ENCODE measurements at regions not wholly inside any gene's neighbourhood (a gene's known extent, or its start where the extent isn't known, plus 50 kb on each side); places are given as distances from the start of the nearest gene placed in this dataset.
"Not testable (repeated sequence)": the region's sequence is repeated elsewhere in the genome, so short reads cannot be mapped to it uniquely, and the experiment has no call there.

DNA sequence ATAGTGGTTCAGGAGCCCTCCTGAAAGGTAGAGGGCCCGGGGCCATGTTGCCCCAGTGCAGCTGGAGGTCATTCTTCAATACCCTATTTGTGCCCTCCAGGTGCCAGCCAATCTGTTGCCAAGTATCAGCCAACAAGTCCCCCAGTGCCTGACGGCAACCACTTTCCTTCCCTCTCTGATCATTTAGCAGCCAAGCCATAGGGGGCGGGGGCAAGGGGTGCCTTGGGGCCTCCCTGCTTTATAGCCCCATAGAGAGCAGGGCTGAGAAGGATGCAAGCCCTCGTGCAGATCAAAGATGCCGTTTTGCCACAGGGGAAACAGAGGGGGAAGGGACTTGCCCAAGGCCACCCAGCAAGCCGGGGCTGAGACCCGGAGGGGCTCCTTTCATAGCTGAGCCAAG lies 149.0 kb upstream of the CHST15 start:
- no peak overlapping the region for H3K9ac ChIP-seq (ENCODE audit: low read length in 3 of 3)
- H3K9me3 ChIP-seq (ENCODE audit: control insufficient read depth in 2 of 3, insufficient read depth in 1 of 3, low read length in 3 of 3) = no peaks in the 10 kb centered on the region
- no peak for FAIRE-seq
- H3K36me3 ChIP-seq (ENCODE audit: control insufficient read depth in 2 of 3, insufficient read depth in 3 of 3, low read length in 3 of 3) = no peaks in the 10 kb centered on the region
- no peak overlapping the region for H3K4me3 ChIP-seq (ENCODE audit: low read length in 3 of 3)
- no peaks in the 10 kb centered on the region for H3K4me1 ChIP-seq (ENCODE audit: control insufficient read depth in 2 of 3, insufficient read depth in 2 of 3, low read depth in 1 of 3, low read length in 3 of 3)
- no peak overlapping the region for H3K27ac ChIP-seq (ENCODE audit: low read depth in 2 of 2, low read length in 2 of 2)
- no peaks in the 10 kb centered on the region for H3K27me3 ChIP-seq (ENCODE audit: control insufficient read depth, insufficient read depth, low read length)
- DNase-seq = no peak
- TF ChIP-seq, protein P1, sequence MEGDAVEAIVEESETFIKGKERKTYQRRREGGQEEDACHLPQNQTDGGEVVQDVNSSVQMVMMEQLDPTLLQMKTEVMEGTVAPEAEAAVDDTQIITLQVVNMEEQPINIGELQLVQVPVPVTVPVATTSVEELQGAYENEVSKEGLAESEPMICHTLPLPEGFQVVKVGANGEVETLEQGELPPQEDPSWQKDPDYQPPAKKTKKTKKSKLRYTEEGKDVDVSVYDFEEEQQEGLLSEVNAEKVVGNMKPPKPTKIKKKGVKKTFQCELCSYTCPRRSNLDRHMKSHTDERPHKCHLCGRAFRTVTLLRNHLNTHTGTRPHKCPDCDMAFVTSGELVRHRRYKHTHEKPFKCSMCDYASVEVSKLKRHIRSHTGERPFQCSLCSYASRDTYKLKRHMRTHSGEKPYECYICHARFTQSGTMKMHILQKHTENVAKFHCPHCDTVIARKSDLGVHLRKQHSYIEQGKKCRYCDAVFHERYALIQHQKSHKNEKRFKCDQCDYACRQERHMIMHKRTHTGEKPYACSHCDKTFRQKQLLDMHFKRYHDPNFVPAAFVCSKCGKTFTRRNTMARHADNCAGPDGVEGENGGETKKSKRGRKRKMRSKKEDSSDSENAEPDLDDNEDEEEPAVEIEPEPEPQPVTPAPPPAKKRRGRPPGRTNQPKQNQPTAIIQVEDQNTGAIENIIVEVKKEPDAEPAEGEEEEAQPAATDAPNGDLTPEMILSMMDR (IDR thresholded peaks at IDR 0.05; ENCODE audit: borderline replicate concordance, extremely low read depth, insufficient read depth) = no peak
- intact Hi-C loops (cut with DNase I) = no loop called here

DNA sequence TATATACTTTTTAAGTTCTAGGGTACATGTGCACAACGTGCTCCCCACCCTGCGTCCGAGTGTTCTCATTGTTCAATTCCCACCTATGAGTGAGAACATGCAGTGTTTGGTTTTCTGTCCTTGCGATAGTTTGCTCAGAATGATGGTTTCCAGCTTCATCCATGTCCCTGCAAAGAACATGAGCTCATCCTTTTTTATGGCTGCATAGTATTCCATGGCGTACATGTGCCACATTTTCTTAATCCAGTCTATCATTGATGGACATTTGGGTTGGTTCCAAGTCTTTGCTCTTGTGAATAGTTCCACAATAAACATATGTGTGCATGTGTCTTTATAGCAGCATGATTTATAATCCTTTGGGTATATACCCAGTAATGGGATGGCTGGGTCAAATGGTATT lies 148.1 kb upstream of the CHST15 start:
- FAIRE-seq; intact Hi-C loops (cut with DNase I); H3K36me3 ChIP-seq (ENCODE audit: control insufficient read depth in 2 of 3, insufficient read depth in 3 of 3, low read length in 3 of 3); H3K27me3 ChIP-seq (ENCODE audit: control insufficient read depth, insufficient read depth, low read length); H3K9ac ChIP-seq (ENCODE audit: low read length in 3 of 3); H3K4me1 ChIP-seq (ENCODE audit: control insufficient read depth in 2 of 3, insufficient read depth in 2 of 3, low read depth in 1 of 3, low read length in 3 of 3); H3K4me3 ChIP-seq (ENCODE audit: low read length in 3 of 3); DNase-seq; H3K9me3 ChIP-seq (ENCODE audit: control insufficient read depth in 2 of 3, insufficient read depth in 1 of 3, low read length in 3 of 3); H3K27ac ChIP-seq (ENCODE audit: low read depth in 2 of 2, low read length in 2 of 2): not testable (repeated sequence)

DNA sequence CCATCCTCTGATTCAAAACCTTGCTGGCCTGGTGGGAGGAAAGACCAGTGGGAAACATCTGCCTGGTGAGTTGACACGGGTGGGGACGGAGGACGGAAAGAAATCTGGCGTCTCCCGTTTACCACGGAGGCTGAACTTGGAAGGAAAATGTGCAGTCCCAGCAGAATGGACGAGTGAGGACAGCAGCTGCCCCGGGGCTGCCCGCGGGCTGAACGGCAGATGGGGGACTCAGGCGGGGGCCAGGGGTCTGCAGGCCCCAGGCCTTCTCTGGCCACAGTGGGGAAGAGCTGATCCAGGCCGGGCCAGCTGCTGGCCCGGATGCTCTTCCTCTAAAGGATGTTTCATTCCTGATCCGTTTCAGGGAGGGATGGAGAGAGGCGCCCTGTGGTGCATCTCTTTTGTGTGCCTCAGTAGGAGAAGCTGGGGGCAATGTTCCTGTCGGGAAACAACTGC lies 147.5 kb upstream of the CHST15 start:
- no peaks in the 10 kb centered on the region for H3K27me3 ChIP-seq (ENCODE audit: control insufficient read depth, insufficient read depth, low read length)
- FAIRE-seq = no peak
- intact Hi-C loops (cut with DNase I) = no loop called here

DNA sequence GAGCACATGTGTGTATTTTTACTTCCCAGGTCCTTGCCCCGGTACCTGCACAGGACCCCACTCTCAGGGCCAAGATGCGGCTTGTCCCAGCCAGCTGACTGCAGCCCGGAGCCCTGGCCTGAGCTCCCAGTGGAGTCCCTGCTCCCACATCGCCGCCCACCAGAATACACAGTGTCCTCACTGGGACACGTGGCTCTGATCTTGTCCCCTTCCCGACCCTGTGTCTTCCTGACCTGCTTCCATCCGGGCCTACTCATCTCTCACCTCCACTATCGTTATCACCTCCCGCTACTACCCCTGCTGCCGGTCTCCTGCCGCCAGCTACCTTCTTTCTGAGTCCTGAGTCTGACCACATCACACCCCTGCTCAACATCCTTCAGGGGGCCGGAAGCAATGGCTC lies 146.3 kb upstream of the CHST15 start:
- Histone ChIP-seq H3K27ac (ENCODE audit: low read depth in 2 of 2, low read length in 2 of 2) (no peak overlapping the region), H3K4me1 (ENCODE audit: control insufficient read depth in 2 of 3, insufficient read depth in 2 of 3, low read depth in 1 of 3, low read length in 3 of 3) (no peaks in the 10 kb centered on the region), H3K36me3 (ENCODE audit: control insufficient read depth in 2 of 3, insufficient read depth in 3 of 3, low read length in 3 of 3) (no peaks in the 10 kb centered on the region), H3K9ac (ENCODE audit: low read length in 3 of 3) (no peak overlapping the region), H3K27me3 (ENCODE audit: control insufficient read depth, insufficient read depth, low read length) (no peaks in the 10 kb centered on the region), H3K4me3 (ENCODE audit: low read length in 3 of 3) (no peak overlapping the region), H3K9me3 (ENCODE audit: control insufficient read depth in 2 of 3, insufficient read depth in 1 of 3, low read length in 3 of 3) (no peaks in the 10 kb centered on the region)
- intact Hi-C loops (cut with DNase I) = no loop called here
- TF ChIP-seq, protein P1 (IDR thresholded peaks at IDR 0.05; ENCODE audit: borderline replicate concordance, extremely low read depth, insufficient read depth) = no peak
- no peak for FAIRE-seq
- peak in 1 of 5 donors; percentile 59 for DNase-seq

More for the DNA sequence above, 147.5 kb upstream of the CHST15 start:
- Histone ChIP-seq H3K27ac (ENCODE audit: low read depth in 2 of 2, low read length in 2 of 2) (no peak overlapping the region), H3K4me1 (ENCODE audit: control insufficient read depth in 2 of 3, insufficient read depth in 2 of 3, low read depth in 1 of 3, low read length in 3 of 3) (no peaks in the 10 kb centered on the region), H3K36me3 (ENCODE audit: control insufficient read depth in 2 of 3, insufficient read depth in 3 of 3, low read length in 3 of 3) (no peaks in the 10 kb centered on the region), H3K9ac (ENCODE audit: low read length in 3 of 3) (no peak overlapping the region), H3K4me3 (ENCODE audit: low read length in 3 of 3) (no peak overlapping the region), H3K9me3 (ENCODE audit: control insufficient read depth in 2 of 3, insufficient read depth in 1 of 3, low read length in 3 of 3) (no peaks in the 10 kb centered on the region)
- DNase-seq = no peak
- TF ChIP-seq, protein P1 (IDR thresholded peaks at IDR 0.05; ENCODE audit: borderline replicate concordance, extremely low read depth, insufficient read depth) = no peak

All from kidney (tissue), 13 donors.